AG09309 (cell line): ENCODE measurements at regions not wholly inside any gene's neighbourhood (a gene's known extent, or its start where the extent isn't known, plus 50 kb on each side); places are given as distances from the start of the nearest gene placed in this dataset.

ENCODE experiments used
- DNase-seq: peaks from one replicate; pipeline ENCODE4 v3.0.0-alpha.2; 2010; ENCODE audit warnings: low read depth
- H3K4me3 ChIP-seq: 2 replicates; pipeline ENCODE4 v1.5.1; 2011; ENCODE audit warnings: mild to moderate bottlenecking, low read depth, low read length, moderate library complexity; ENCODE audit not compliant: control insufficient read depth
- TF ChIP-seq, protein P1 (sequence below): IDR thresholded peaks from 2 replicates; pipeline ENCODE4 v1.5.1; 2011; ENCODE audit warnings: mild to moderate bottlenecking, low read depth, low read length, inconsistent platforms; ENCODE audit not compliant: insufficient read depth, control insufficient read depth; ENCODE audit errors: missing control alignments

- DNase-seq = no peak
- no peak overlapping the region for H3K4me3 ChIP-seq
- TF ChIP-seq, protein P1, sequence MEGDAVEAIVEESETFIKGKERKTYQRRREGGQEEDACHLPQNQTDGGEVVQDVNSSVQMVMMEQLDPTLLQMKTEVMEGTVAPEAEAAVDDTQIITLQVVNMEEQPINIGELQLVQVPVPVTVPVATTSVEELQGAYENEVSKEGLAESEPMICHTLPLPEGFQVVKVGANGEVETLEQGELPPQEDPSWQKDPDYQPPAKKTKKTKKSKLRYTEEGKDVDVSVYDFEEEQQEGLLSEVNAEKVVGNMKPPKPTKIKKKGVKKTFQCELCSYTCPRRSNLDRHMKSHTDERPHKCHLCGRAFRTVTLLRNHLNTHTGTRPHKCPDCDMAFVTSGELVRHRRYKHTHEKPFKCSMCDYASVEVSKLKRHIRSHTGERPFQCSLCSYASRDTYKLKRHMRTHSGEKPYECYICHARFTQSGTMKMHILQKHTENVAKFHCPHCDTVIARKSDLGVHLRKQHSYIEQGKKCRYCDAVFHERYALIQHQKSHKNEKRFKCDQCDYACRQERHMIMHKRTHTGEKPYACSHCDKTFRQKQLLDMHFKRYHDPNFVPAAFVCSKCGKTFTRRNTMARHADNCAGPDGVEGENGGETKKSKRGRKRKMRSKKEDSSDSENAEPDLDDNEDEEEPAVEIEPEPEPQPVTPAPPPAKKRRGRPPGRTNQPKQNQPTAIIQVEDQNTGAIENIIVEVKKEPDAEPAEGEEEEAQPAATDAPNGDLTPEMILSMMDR = no peak
Observed at GRCh38 chr1:58303841-58304240, 242.7 kb downstream of the OMA1 start.

DNA sequence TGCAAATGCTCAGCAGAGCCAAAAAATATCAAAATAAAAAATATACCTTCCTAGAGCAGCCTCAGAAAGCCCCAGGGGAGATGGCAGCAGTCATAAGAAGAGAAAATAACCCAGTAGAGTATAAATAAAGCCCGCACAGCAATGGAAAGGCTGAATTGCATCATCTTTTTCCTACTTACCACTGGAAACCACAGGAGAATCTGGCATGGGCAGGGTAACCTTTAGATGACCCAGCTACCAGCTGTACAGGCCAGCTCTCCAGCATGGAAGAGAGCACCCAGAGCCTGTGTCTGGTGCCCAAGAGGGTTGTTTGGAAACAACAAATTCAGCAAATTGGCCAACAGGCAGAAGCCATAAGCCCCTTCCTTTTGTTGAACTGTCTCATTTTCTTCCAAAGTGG is 253.1 kb downstream of the OMA1 start:
- TF ChIP-seq, protein P1 = no peak
- DNase-seq = peak; percentile 21
- no peak overlapping the region for H3K4me3 ChIP-seq

GRCh38 chr1:58290685-58291372 is 255.7 kb downstream of the OMA1 start:
- no peak for DNase-seq

DNA sequence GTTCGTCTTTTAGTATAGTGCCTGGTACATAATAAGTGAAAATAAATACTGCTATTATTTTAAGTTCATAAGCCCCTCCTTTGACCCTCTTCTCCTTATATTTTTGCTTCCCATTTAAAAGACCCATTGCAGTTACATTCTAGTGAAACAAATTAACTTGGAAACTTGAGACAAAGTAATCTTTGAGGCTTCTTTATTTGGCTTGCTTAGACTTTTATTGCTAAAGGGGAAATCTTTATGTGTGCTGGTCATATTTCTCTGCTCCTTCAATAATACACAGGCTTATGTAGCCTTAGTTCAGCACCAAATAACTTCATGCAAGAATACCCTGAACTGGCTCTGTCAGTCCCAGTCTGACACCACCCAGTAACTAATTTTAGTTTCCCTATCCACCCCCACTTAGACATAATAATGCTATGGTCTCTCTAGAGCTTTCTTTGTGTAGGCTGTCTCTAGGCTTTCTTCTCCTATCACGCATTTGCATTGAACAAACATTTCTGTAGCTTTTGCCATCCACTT is 257.8 kb downstream of the OMA1 start:
- no peak overlapping the region for H3K4me3 ChIP-seq
- TF ChIP-seq, protein P1 = no peak
- DNase-seq = no peak

More at GRCh38 chr1:58290685-58291372, 255.7 kb downstream of the OMA1 start:
- H3K4me3 ChIP-seq = no peak overlapping the region
- TF ChIP-seq, protein P1 = no peak

- no peak for DNase-seq
- TF ChIP-seq, protein P1 = no peak
Observed at GRCh38 chr1:58287894-58288623, 258.5 kb downstream of the OMA1 start.

GRCh38 chr1:58284225-58284510 is 262.4 kb downstream of the OMA1 start:
- TF ChIP-seq, protein P1 = no peak
- no peak overlapping the region for H3K4me3 ChIP-seq
- DNase-seq = no peak

More at GRCh38 chr1:58287894-58288623, 258.5 kb downstream of the OMA1 start:
- H3K4me3 ChIP-seq = no peak overlapping the region
